Kidney glomerular epithelial cell (primary cell): ENCODE measurements at regions not wholly inside any gene's neighbourhood (a gene's known extent, or its start where the extent isn't known, plus 50 kb on each side); places are given as distances from the start of the nearest gene placed in this dataset.

Experiments used
- DNase-seq: peaks from one replicate; lab custom pipeline; 2025; lab: John Stamatoyannopoulos, UW

GRCh38 chr5:28156981-28157380 lies 1118.6 kb upstream of the CDH9 start:
- DNase-seq: no peak

- no peak for DNase-seq
Observed at GRCh38 chr5:28143519-28143918, 1105.1 kb upstream of the CDH9 start.

- DNase-seq: no peak
Observed at GRCh38 chr5:28132151-28132550, 1093.8 kb upstream of the CDH9 start.

- no peak for DNase-seq
Observed at GRCh38 chr5:28117691-28118090, 1079.3 kb upstream of the CDH9 start.

GRCh38 chr5:28117273-28117672 lies 1078.9 kb upstream of the CDH9 start:
- DNase-seq: no peak

GRCh38 chr5:28110781-28111180 lies 1072.4 kb upstream of the CDH9 start:
- DNase-seq: no peak

GRCh38 chr5:28104080-28104479 lies 1065.7 kb upstream of the CDH9 start:
- DNase-seq: no peak

GRCh38 chr5:28084069-28084468 lies 1045.7 kb upstream of the CDH9 start:
- DNase-seq: no peak

- DNase-seq: no peak
Observed at GRCh38 chr5:28082610-28083009, 1044.2 kb upstream of the CDH9 start.

GRCh38 chr5:28077291-28078240 lies 1039.2 kb upstream of the CDH9 start:
- DNase-seq: no peak

- DNase-seq: no peak
Observed at GRCh38 chr5:28066856-28067255, 1028.5 kb upstream of the CDH9 start.

GRCh38 chr5:28065656-28066055 lies 1027.3 kb upstream of the CDH9 start:
- DNase-seq: no peak

- DNase-seq: no peak
Observed at GRCh38 chr5:28046596-28046995, 1008.2 kb upstream of the CDH9 start.

GRCh38 chr5:28027851-28028250 lies 989.5 kb upstream of the CDH9 start:
- no peak for DNase-seq

- no peak for DNase-seq
Observed at GRCh38 chr5:28017178-28017577, 978.8 kb upstream of the CDH9 start.

GRCh38 chr5:28014779-28015178 lies 976.4 kb upstream of the CDH9 start:
- no peak for DNase-seq

GRCh38 chr5:28012538-28012937 lies 974.2 kb upstream of the CDH9 start:
- no peak for DNase-seq

- peak; percentile 40 for DNase-seq
Observed at GRCh38 chr5:28009576-28009975, 971.2 kb upstream of the CDH9 start.

- DNase-seq: no peak
Observed at GRCh38 chr5:27996665-27997064, 958.3 kb upstream of the CDH9 start.

GRCh38 chr5:27995867-27996266 lies 957.5 kb upstream of the CDH9 start:
- DNase-seq: no peak

GRCh38 chr5:27978322-27978721 lies 939.9 kb upstream of the CDH9 start:
- DNase-seq: no peak

GRCh38 chr5:27969157-27969556 lies 930.8 kb upstream of the CDH9 start:
- DNase-seq: no peak

- no peak for DNase-seq
Observed at GRCh38 chr5:27963050-27963783, 924.8 kb upstream of the CDH9 start.
